Right atrium auricular region (tissue), 2 donors: ENCODE measurements at regions not wholly inside any gene's neighbourhood (a gene's known extent, or its start where the extent isn't known, plus 50 kb on each side); places are given as distances from the start of the nearest gene placed in this dataset.

Source experiments
- DNase-seq: peaks from one replicate; pipeline ENCODE4 v3.0.0-alpha.2; 2019; ENCODE audit warnings: low spot score
- H3K27ac ChIP-seq, 2 donors: fragments of 200-600 bp; sonication (generic); 1 replicate in 1 of 2; 2 replicates in 1 of 2; pipeline ENCODE4 v1.5.1; 2016 to 2019
- H3K27me3 ChIP-seq, 2 donors: fragments of 200-600 bp; sonication (generic); one replicate each; pipeline versions ENCODE4 v1.5.1 to v1.6.0; 2017 to 2019
- H3K36me3 ChIP-seq: fragments of 200-600 bp; sonication (generic); one replicate; pipeline ENCODE4 v1.5.1; 2016
- H3K4me1 ChIP-seq, 2 donors: fragments of 200-600 bp; sonication (generic); one replicate each; pipeline versions ENCODE4 v1.5.1 to v1.6.0; 2017 to 2019
- H3K4me3 ChIP-seq, 2 donors: fragments of 200-600 bp; sonication (generic); 1 replicate in 1 of 2; 2 replicates in 1 of 2; pipeline ENCODE4 v1.5.1; 2017 to 2019; ENCODE audit warnings: mild to moderate bottlenecking in 1 of 2, moderate library complexity in 1 of 2
- H3K9me3 ChIP-seq, 2 donors: fragments of 200-600 bp; sonication (generic); one replicate each; pipeline ENCODE4 v1.5.1; 2019
- TF ChIP-seq, protein P1 (sequence below), 2 donors: fragments of 200-600 bp; sonication (generic); IDR thresholded peaks; one replicate each; pipeline ENCODE4 v1.5.1; 2019; ENCODE audit warnings: antibody characterized with exemption in 2 of 2

GRCh38 chr5:128673970-128674369 lies 135.9 kb upstream of the FBN2 start:
- Histone ChIP-seq H3K27me3 (no peaks in the 10 kb centered on the region), H3K4me3 (no peak overlapping the region), H3K4me1 (no peaks in the 10 kb centered on the region), H3K9me3 (peaks cover 0 to 4% of the 10 kb centered on the region in 2 donors), H3K36me3 (no peaks in the 10 kb centered on the region), H3K27ac (no peak overlapping the region)
- DNase-seq = no peak
- TF ChIP-seq, protein P1, sequence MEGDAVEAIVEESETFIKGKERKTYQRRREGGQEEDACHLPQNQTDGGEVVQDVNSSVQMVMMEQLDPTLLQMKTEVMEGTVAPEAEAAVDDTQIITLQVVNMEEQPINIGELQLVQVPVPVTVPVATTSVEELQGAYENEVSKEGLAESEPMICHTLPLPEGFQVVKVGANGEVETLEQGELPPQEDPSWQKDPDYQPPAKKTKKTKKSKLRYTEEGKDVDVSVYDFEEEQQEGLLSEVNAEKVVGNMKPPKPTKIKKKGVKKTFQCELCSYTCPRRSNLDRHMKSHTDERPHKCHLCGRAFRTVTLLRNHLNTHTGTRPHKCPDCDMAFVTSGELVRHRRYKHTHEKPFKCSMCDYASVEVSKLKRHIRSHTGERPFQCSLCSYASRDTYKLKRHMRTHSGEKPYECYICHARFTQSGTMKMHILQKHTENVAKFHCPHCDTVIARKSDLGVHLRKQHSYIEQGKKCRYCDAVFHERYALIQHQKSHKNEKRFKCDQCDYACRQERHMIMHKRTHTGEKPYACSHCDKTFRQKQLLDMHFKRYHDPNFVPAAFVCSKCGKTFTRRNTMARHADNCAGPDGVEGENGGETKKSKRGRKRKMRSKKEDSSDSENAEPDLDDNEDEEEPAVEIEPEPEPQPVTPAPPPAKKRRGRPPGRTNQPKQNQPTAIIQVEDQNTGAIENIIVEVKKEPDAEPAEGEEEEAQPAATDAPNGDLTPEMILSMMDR (IDR thresholded peaks at IDR 0.05) = no peak

- no peaks in the 10 kb centered on the region for H3K27me3 ChIP-seq
- TF ChIP-seq, protein P1 (IDR thresholded peaks at IDR 0.05) = peak; percentile 13 to 60
- no peak overlapping the region for H3K4me3 ChIP-seq
These were observed 136.9 kb upstream of the FBN2 start for GRCh38 chr5:128674837-128675446.

DNA sequence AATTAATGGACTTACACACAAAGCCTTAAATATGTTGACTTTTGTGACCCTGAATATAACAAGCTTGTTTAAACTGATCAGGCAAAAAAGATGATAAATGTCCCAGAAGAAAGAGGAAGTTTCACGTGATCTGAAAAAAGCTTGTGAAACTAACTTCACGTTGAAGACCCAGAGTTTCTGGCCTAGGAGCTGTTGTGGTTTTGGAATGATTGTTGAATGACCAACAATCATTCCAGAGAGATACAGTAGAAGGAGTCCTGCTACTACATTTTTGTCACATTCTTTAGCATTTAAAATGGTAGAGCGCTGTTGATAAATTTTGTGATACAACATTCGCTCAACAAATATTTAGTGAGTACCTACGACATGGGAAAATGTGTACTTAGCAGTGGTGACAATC lies 143.1 kb upstream of the FBN2 start:
- H3K4me1 ChIP-seq = no peaks in the 10 kb centered on the region
- no peaks in the 10 kb centered on the region for H3K9me3 ChIP-seq
- TF ChIP-seq, protein P1 (IDR thresholded peaks at IDR 0.05) = no peak
- H3K36me3 ChIP-seq = no peaks in the 10 kb centered on the region
- H3K4me3 ChIP-seq = no peak overlapping the region
- no peak overlapping the region for H3K27ac ChIP-seq
- H3K27me3 ChIP-seq = no peaks in the 10 kb centered on the region
- DNase-seq = no peak

More at GRCh38 chr5:128674837-128675446, 136.9 kb upstream of the FBN2 start:
- Histone ChIP-seq H3K27ac (no peak overlapping the region), H3K36me3 (no peaks in the 10 kb centered on the region), H3K4me1 (no peaks in the 10 kb centered on the region), H3K9me3 (peaks cover 0 to 4% of the 10 kb centered on the region in 2 donors)
- no peak for DNase-seq

DNA sequence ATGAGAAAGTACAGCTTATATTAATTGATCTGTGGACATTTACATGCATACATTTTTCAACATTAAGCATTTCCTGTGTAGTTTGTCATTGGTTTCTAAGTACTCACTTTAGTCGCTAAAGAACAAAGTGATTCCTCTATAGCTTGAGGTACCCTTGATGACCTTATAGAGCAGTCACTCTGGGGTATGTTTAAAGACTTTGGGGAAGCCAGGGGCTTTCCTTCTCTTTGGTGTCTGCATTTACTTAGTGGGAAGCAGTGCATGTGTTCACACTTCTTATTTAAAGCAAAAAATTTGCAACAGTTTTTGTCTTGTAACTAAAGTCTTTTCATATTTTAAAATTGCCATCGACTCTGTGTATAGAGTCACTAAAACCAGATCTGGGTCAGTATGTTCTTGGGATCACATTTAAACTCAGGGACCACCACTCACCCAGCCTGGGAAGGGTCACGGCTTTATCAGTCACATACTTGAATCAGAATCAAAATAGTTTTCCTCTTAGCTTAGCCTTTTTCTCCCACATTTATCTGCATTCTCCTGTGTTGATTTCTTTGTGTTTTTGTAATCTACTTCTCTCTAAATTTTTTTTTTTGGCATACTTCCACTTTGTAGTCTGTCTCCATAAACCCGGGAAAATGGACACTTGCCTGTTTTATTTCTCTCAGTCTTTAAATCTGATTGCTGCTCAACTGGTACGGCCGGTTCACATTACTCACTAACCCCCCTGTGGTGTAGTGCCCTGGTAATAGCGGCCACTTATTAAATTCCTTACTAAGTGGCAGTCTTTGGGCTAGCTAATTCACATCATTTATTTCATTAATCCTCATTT lies 143.9 kb upstream of the FBN2 start:
- no peaks in the 10 kb centered on the region for H3K27me3 ChIP-seq
- no peaks in the 10 kb centered on the region for H3K4me1 ChIP-seq
- TF ChIP-seq, protein P1 (IDR thresholded peaks at IDR 0.05) = no peak
- DNase-seq = no peak
- H3K4me3 ChIP-seq = no peak overlapping the region
- no peaks in the 10 kb centered on the region for H3K9me3 ChIP-seq
- no peak overlapping the region for H3K27ac ChIP-seq
- H3K36me3 ChIP-seq = no peaks in the 10 kb centered on the region

- TF ChIP-seq, protein P1 (IDR thresholded peaks at IDR 0.05) = no peak
- DNase-seq = no peak
- H3K9me3 ChIP-seq = no peaks in the 10 kb centered on the region
These were observed 144.6 kb upstream of the FBN2 start for GRCh38 chr5:128682669-128683068.

More at GRCh38 chr5:128682669-128683068, 144.6 kb upstream of the FBN2 start:
- Histone ChIP-seq H3K27me3 (no peaks in the 10 kb centered on the region), H3K27ac (no peak overlapping the region), H3K36me3 (no peaks in the 10 kb centered on the region), H3K4me1 (no peaks in the 10 kb centered on the region), H3K4me3 (no peak overlapping the region)
